ENCODE measurements at regions not wholly inside any gene's neighbourhood (a gene's known extent, or its start where the extent isn't known, plus 50 kb on each side); places are given as distances from the start of the nearest gene placed in this dataset.

- no peaks in the 10 kb centered on the region for H3K27me3 ChIP-seq (ENCODE audit: control insufficient read depth, insufficient read depth, low read length)
Observed at GRCh38 chr2:122219504-122219903, 464.1 kb downstream of the TSN start.

GRCh38 chr2:122221665-122222064 lies 466.2 kb downstream of the TSN start:
- Histone ChIP-seq H3K4me1 (ENCODE audit: control insufficient read depth, insufficient read depth, low read length) (no peaks in the 10 kb centered on the region), H3K4me3 (ENCODE audit: low read depth, low read length) (no peak overlapping the region), H3K27me3 (ENCODE audit: control insufficient read depth, insufficient read depth, low read length) (no peaks in the 10 kb centered on the region), H3K36me3 (ENCODE audit: control insufficient read depth, insufficient read depth, low read length) (no peaks in the 10 kb centered on the region), H3K9me3 (ENCODE audit: control insufficient read depth, insufficient read depth, low read length) (no peaks in the 10 kb centered on the region), H3K9ac (ENCODE audit: low read depth, low read length) (no peak overlapping the region)

More at GRCh38 chr2:122219504-122219903, 464.1 kb downstream of the TSN start:
- H3K9me3 ChIP-seq (ENCODE audit: control insufficient read depth, insufficient read depth, low read length) = no peaks in the 10 kb centered on the region
- H3K9ac ChIP-seq (ENCODE audit: low read depth, low read length) = no peak overlapping the region
- no peaks in the 10 kb centered on the region for H3K4me1 ChIP-seq (ENCODE audit: control insufficient read depth, insufficient read depth, low read length)
- H3K36me3 ChIP-seq (ENCODE audit: control insufficient read depth, insufficient read depth, low read length) = no peaks in the 10 kb centered on the region
- no peak overlapping the region for H3K4me3 ChIP-seq (ENCODE audit: low read depth, low read length)

- Histone ChIP-seq H3K9ac (ENCODE audit: low read depth, low read length) (no peak overlapping the region), H3K9me3 (ENCODE audit: control insufficient read depth, insufficient read depth, low read length) (no peaks in the 10 kb centered on the region), H3K4me1 (ENCODE audit: control insufficient read depth, insufficient read depth, low read length) (no peaks in the 10 kb centered on the region), H3K36me3 (ENCODE audit: control insufficient read depth, insufficient read depth, low read length) (no peaks in the 10 kb centered on the region), H3K27me3 (ENCODE audit: control insufficient read depth, insufficient read depth, low read length) (no peaks in the 10 kb centered on the region), H3K4me3 (ENCODE audit: low read depth, low read length) (no peak overlapping the region)
Observed at GRCh38 chr2:122231296-122231695, 475.8 kb downstream of the TSN start.

- H3K9me3 ChIP-seq (ENCODE audit: control insufficient read depth, insufficient read depth, low read length) = no peaks in the 10 kb centered on the region
Observed at GRCh38 chr2:122233372-122233771, 477.9 kb downstream of the TSN start.

GRCh38 chr2:122236152-122236874 lies 480.9 kb downstream of the TSN start:
- Histone ChIP-seq H3K36me3 (ENCODE audit: control insufficient read depth, insufficient read depth, low read length) (no peaks in the 10 kb centered on the region), H3K27me3 (ENCODE audit: control insufficient read depth, insufficient read depth, low read length) (no peaks in the 10 kb centered on the region), H3K4me1 (ENCODE audit: control insufficient read depth, insufficient read depth, low read length) (no peaks in the 10 kb centered on the region), H3K9me3 (ENCODE audit: control insufficient read depth, insufficient read depth, low read length) (no peaks in the 10 kb centered on the region), H3K4me3 (ENCODE audit: low read depth, low read length) (no peak overlapping the region), H3K9ac (ENCODE audit: low read depth, low read length) (no peak overlapping the region)

More at GRCh38 chr2:122233372-122233771, 477.9 kb downstream of the TSN start:
- H3K9ac ChIP-seq (ENCODE audit: low read depth, low read length) = no peak overlapping the region
- H3K4me1 ChIP-seq (ENCODE audit: control insufficient read depth, insufficient read depth, low read length) = no peaks in the 10 kb centered on the region
- H3K36me3 ChIP-seq (ENCODE audit: control insufficient read depth, insufficient read depth, low read length) = no peaks in the 10 kb centered on the region
- H3K4me3 ChIP-seq (ENCODE audit: low read depth, low read length) = no peak overlapping the region
- no peaks in the 10 kb centered on the region for H3K27me3 ChIP-seq (ENCODE audit: control insufficient read depth, insufficient read depth, low read length)

- no peaks in the 10 kb centered on the region for H3K4me1 ChIP-seq (ENCODE audit: control insufficient read depth, insufficient read depth, low read length)
- no peaks in the 10 kb centered on the region for H3K27me3 ChIP-seq (ENCODE audit: control insufficient read depth, insufficient read depth, low read length)
- no peaks in the 10 kb centered on the region for H3K36me3 ChIP-seq (ENCODE audit: control insufficient read depth, insufficient read depth, low read length)
- H3K9ac ChIP-seq (ENCODE audit: low read depth, low read length) = no peak overlapping the region
- H3K4me3 ChIP-seq (ENCODE audit: low read depth, low read length) = no peak overlapping the region
- no peaks in the 10 kb centered on the region for H3K9me3 ChIP-seq (ENCODE audit: control insufficient read depth, insufficient read depth, low read length)
Observed at GRCh38 chr2:122236925-122237324, 481.5 kb downstream of the TSN start.

GRCh38 chr2:122237450-122237849 lies 482.0 kb downstream of the TSN start:
- no peak overlapping the region for H3K9ac ChIP-seq (ENCODE audit: low read depth, low read length)
- H3K4me3 ChIP-seq (ENCODE audit: low read depth, low read length) = no peak overlapping the region
- no peaks in the 10 kb centered on the region for H3K27me3 ChIP-seq (ENCODE audit: control insufficient read depth, insufficient read depth, low read length)
- H3K9me3 ChIP-seq (ENCODE audit: control insufficient read depth, insufficient read depth, low read length) = no peaks in the 10 kb centered on the region
- no peaks in the 10 kb centered on the region for H3K4me1 ChIP-seq (ENCODE audit: control insufficient read depth, insufficient read depth, low read length)
- no peaks in the 10 kb centered on the region for H3K36me3 ChIP-seq (ENCODE audit: control insufficient read depth, insufficient read depth, low read length)

- Histone ChIP-seq H3K9me3 (ENCODE audit: control insufficient read depth, insufficient read depth, low read length) (no peaks in the 10 kb centered on the region), H3K4me3 (ENCODE audit: low read depth, low read length) (no peak overlapping the region), H3K27me3 (ENCODE audit: control insufficient read depth, insufficient read depth, low read length) (no peaks in the 10 kb centered on the region), H3K36me3 (ENCODE audit: control insufficient read depth, insufficient read depth, low read length) (no peaks in the 10 kb centered on the region), H3K4me1 (ENCODE audit: control insufficient read depth, insufficient read depth, low read length) (no peaks in the 10 kb centered on the region), H3K9ac (ENCODE audit: low read depth, low read length) (no peak overlapping the region)
Observed at GRCh38 chr2:122238006-122238559, 482.6 kb downstream of the TSN start.

GRCh38 chr2:122239440-122239839 lies 484.0 kb downstream of the TSN start:
- H3K9me3 ChIP-seq (ENCODE audit: control insufficient read depth, insufficient read depth, low read length) = no peaks in the 10 kb centered on the region
- no peaks in the 10 kb centered on the region for H3K27me3 ChIP-seq (ENCODE audit: control insufficient read depth, insufficient read depth, low read length)
- H3K4me3 ChIP-seq (ENCODE audit: low read depth, low read length) = no peak overlapping the region
- no peaks in the 10 kb centered on the region for H3K4me1 ChIP-seq (ENCODE audit: control insufficient read depth, insufficient read depth, low read length)
- no peaks in the 10 kb centered on the region for H3K36me3 ChIP-seq (ENCODE audit: control insufficient read depth, insufficient read depth, low read length)
- no peak overlapping the region for H3K9ac ChIP-seq (ENCODE audit: low read depth, low read length)

GRCh38 chr2:122244598-122245229 lies 489.3 kb downstream of the TSN start:
- H3K4me1 ChIP-seq (ENCODE audit: control insufficient read depth, insufficient read depth, low read length) = no peaks in the 10 kb centered on the region
- no peaks in the 10 kb centered on the region for H3K9me3 ChIP-seq (ENCODE audit: control insufficient read depth, insufficient read depth, low read length)
- no peak overlapping the region for H3K4me3 ChIP-seq (ENCODE audit: low read depth, low read length)
- no peaks in the 10 kb centered on the region for H3K36me3 ChIP-seq (ENCODE audit: control insufficient read depth, insufficient read depth, low read length)
- no peak overlapping the region for H3K9ac ChIP-seq (ENCODE audit: low read depth, low read length)
- H3K27me3 ChIP-seq (ENCODE audit: control insufficient read depth, insufficient read depth, low read length) = no peaks in the 10 kb centered on the region

GRCh38 chr2:122249673-122250072 lies 494.2 kb downstream of the TSN start:
- Histone ChIP-seq H3K9ac (ENCODE audit: low read depth, low read length) (no peak overlapping the region), H3K27me3 (ENCODE audit: control insufficient read depth, insufficient read depth, low read length) (no peaks in the 10 kb centered on the region), H3K36me3 (ENCODE audit: control insufficient read depth, insufficient read depth, low read length) (no peaks in the 10 kb centered on the region), H3K4me3 (ENCODE audit: low read depth, low read length) (no peak overlapping the region), H3K4me1 (ENCODE audit: control insufficient read depth, insufficient read depth, low read length) (no peaks in the 10 kb centered on the region), H3K9me3 (ENCODE audit: control insufficient read depth, insufficient read depth, low read length) (no peaks in the 10 kb centered on the region)

- Histone ChIP-seq H3K36me3 (ENCODE audit: control insufficient read depth, insufficient read depth, low read length) (no peaks in the 10 kb centered on the region), H3K9ac (ENCODE audit: low read depth, low read length) (no peak overlapping the region), H3K4me3 (ENCODE audit: low read depth, low read length) (no peak overlapping the region), H3K4me1 (ENCODE audit: control insufficient read depth, insufficient read depth, low read length) (no peaks in the 10 kb centered on the region), H3K9me3 (ENCODE audit: control insufficient read depth, insufficient read depth, low read length) (no peaks in the 10 kb centered on the region), H3K27me3 (ENCODE audit: control insufficient read depth, insufficient read depth, low read length) (no peaks in the 10 kb centered on the region)
Observed at GRCh38 chr2:122251158-122251557, 495.7 kb downstream of the TSN start.

Data from iPS-15b (cell line).